ENCODE measurements at regions not wholly inside any gene's neighbourhood (a gene's known extent, or its start where the extent isn't known, plus 50 kb on each side); places are given as distances from the start of the nearest gene placed in this dataset.

DNA sequence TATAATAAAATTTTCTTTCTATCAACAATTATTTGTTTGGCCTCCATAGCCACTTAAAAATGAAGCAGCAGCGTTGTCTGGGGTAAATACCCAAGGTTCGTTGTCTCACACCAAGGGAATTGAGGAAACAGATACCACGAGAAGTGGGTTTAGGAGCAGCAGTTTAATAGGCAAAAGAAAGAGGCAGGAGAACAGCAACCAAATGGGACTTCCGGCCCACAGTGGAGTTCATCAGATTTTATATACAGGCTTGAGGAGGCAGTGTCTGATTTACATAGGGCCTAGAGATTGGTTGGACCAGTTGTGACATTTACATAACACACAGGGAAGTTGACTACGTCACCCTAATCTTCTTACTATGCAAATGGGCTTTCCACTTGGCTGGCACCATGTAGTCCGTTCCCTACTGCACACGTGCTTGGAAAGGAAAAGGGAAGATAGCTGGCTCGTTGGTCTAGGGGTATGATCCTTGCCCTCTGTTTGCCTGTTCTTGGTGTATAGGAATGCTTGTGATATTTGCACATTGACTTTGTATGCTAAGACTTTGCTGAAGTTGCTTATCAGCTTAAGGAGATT, 61.5 kb upstream of the SETMAR start:
- Histone ChIP-seq H3K27me3 (ENCODE audit: insufficient read depth, low read length) (no peaks in the 10 kb centered on the region), H3K4me3 (ENCODE audit: insufficient read depth, low read length) (no peak overlapping the region), H4K20me1 (ENCODE audit: insufficient read depth, low read length) (no peaks in the 10 kb centered on the region), H3K4me1 (ENCODE audit: insufficient read depth, low read length) (no peaks in the 10 kb centered on the region), H2AFZ (ENCODE audit: low read length) (no peak overlapping the region), H3K27ac (ENCODE audit: low read depth, low read length) (no peak overlapping the region), H3K9me3 (ENCODE audit: low read depth, low read length) (no peaks in the 10 kb centered on the region), H3K36me3 (ENCODE audit: insufficient read depth, low read length) (no peaks in the 10 kb centered on the region), H3K4me2 (ENCODE audit: insufficient read depth, low read length) (no peak overlapping the region), H3K79me2 (ENCODE audit: insufficient read depth, low read length) (no peaks in the 10 kb centered on the region)
- TF ChIP-seq, protein P1, sequence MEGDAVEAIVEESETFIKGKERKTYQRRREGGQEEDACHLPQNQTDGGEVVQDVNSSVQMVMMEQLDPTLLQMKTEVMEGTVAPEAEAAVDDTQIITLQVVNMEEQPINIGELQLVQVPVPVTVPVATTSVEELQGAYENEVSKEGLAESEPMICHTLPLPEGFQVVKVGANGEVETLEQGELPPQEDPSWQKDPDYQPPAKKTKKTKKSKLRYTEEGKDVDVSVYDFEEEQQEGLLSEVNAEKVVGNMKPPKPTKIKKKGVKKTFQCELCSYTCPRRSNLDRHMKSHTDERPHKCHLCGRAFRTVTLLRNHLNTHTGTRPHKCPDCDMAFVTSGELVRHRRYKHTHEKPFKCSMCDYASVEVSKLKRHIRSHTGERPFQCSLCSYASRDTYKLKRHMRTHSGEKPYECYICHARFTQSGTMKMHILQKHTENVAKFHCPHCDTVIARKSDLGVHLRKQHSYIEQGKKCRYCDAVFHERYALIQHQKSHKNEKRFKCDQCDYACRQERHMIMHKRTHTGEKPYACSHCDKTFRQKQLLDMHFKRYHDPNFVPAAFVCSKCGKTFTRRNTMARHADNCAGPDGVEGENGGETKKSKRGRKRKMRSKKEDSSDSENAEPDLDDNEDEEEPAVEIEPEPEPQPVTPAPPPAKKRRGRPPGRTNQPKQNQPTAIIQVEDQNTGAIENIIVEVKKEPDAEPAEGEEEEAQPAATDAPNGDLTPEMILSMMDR (IDR thresholded peaks at IDR 0.05; ENCODE audit: extremely low read depth, low read depth, low read length) = no peak
- DNase-seq (ENCODE audit: insufficient read length, low spot score, missing footprints) = no peak

DNA sequence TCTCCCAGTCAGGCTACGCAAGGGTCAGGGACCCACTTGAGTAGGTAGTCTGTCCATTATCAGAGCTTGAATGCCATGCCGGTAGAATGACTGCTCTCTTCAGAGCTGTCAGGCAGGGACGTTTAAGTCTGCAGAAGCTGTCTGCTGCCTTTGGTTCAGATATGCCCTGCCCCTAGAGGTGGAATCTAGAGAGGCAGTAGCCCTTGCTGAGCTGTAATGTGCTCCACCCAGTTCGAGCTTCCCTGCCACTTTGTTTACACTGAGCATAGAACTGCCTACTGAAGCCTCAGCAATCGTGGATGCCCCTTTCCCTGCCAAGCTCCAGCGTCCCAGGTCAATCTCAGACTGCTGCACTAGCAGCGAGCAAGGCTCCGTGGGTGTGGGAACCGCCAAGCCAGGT, 57.5 kb upstream of the SETMAR start:
- TF ChIP-seq, protein P1 (IDR thresholded peaks at IDR 0.05; ENCODE audit: extremely low read depth, low read depth, low read length) = no peak
- H3K27ac ChIP-seq (ENCODE audit: low read depth, low read length) = no peak overlapping the region
- H3K4me1 ChIP-seq (ENCODE audit: insufficient read depth, low read length) = no peaks in the 10 kb centered on the region
- H4K20me1 ChIP-seq (ENCODE audit: insufficient read depth, low read length) = no peaks in the 10 kb centered on the region
- no peaks in the 10 kb centered on the region for H3K27me3 ChIP-seq (ENCODE audit: insufficient read depth, low read length)
- no peak overlapping the region for H3K4me2 ChIP-seq (ENCODE audit: insufficient read depth, low read length)
- no peaks in the 10 kb centered on the region for H3K79me2 ChIP-seq (ENCODE audit: insufficient read depth, low read length)
- H3K36me3 ChIP-seq (ENCODE audit: insufficient read depth, low read length) = no peaks in the 10 kb centered on the region
- no peak for DNase-seq (ENCODE audit: insufficient read length, low spot score, missing footprints)
- H2AFZ ChIP-seq (ENCODE audit: low read length) = no peak overlapping the region
- H3K4me3 ChIP-seq (ENCODE audit: insufficient read depth, low read length) = no peak overlapping the region
- H3K9me3 ChIP-seq (ENCODE audit: low read depth, low read length) = no peaks in the 10 kb centered on the region

DNA sequence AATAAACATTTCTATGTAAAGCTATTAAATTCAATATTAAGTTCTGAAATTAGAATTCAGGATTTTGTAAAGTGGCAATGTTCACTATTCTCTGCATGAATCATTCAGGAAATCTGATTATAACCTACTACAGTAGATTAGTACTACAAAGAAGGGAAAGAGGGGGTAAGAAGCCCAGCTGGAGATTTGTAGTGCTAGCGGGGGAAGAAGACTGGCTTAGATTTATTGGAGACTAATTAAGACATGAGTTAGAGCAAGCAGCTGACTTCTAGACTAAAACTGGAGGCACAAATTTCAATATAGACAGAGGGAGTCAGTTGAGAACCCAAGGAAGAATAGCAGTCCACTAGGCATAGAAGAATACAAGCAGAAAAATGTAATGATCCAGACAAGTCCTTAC, 55.8 kb upstream of the SETMAR start:
- Histone ChIP-seq H3K4me3 (ENCODE audit: insufficient read depth, low read length) (no peak overlapping the region), H2AFZ (ENCODE audit: low read length) (no peak overlapping the region), H3K27ac (ENCODE audit: low read depth, low read length) (no peak overlapping the region), H3K27me3 (ENCODE audit: insufficient read depth, low read length) (no peaks in the 10 kb centered on the region), H3K4me1 (ENCODE audit: insufficient read depth, low read length) (no peaks in the 10 kb centered on the region), H3K9me3 (ENCODE audit: low read depth, low read length) (no peaks in the 10 kb centered on the region), H4K20me1 (ENCODE audit: insufficient read depth, low read length) (no peaks in the 10 kb centered on the region), H3K79me2 (ENCODE audit: insufficient read depth, low read length) (no peaks in the 10 kb centered on the region), H3K4me2 (ENCODE audit: insufficient read depth, low read length) (no peak overlapping the region), H3K36me3 (ENCODE audit: insufficient read depth, low read length) (no peaks in the 10 kb centered on the region)
- DNase-seq (ENCODE audit: insufficient read length, low spot score, missing footprints) = peak; percentile 17
- TF ChIP-seq, protein P1 (IDR thresholded peaks at IDR 0.05; ENCODE audit: extremely low read depth, low read depth, low read length) = no peak

DNA sequence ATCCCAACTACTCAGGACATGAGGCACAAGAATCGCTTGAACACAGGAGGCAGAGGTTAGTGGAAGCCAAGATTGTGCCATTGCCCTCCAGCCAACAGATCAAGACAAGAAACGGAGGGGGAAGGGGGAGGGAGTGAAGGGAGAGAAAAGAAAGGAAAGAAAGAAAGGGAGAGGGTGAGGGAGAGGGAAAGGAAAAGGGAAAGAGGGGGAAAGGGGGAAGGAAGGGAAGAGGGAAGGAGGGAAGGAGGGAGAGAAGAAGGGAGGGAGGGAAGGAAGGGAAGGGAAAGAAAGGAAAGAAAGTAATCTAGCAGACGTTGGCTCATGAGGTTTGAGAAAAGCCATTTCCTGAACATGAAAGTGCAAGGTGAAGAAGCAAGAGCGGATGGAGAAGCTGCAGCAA, 53.1 kb upstream of the SETMAR start:
- no peak overlapping the region for H3K4me2 ChIP-seq (ENCODE audit: insufficient read depth, low read length)
- no peaks in the 10 kb centered on the region for H3K9me3 ChIP-seq (ENCODE audit: low read depth, low read length)
- no peaks in the 10 kb centered on the region for H3K79me2 ChIP-seq (ENCODE audit: insufficient read depth, low read length)
- no peaks in the 10 kb centered on the region for H3K4me1 ChIP-seq (ENCODE audit: insufficient read depth, low read length)
- no peaks in the 10 kb centered on the region for H4K20me1 ChIP-seq (ENCODE audit: insufficient read depth, low read length)
- no peak overlapping the region for H3K27ac ChIP-seq (ENCODE audit: low read depth, low read length)
- H3K4me3 ChIP-seq (ENCODE audit: insufficient read depth, low read length) = no peak overlapping the region
- H3K36me3 ChIP-seq (ENCODE audit: insufficient read depth, low read length) = no peaks in the 10 kb centered on the region
- TF ChIP-seq, protein P1 (IDR thresholded peaks at IDR 0.05; ENCODE audit: extremely low read depth, low read depth, low read length) = no peak
- H2AFZ ChIP-seq (ENCODE audit: low read length) = no peak overlapping the region
- no peak for DNase-seq (ENCODE audit: insufficient read length, low spot score, missing footprints)
- no peaks in the 10 kb centered on the region for H3K27me3 ChIP-seq (ENCODE audit: insufficient read depth, low read length)
